RWPE1 (cell line): ENCODE measurements at regions not wholly inside any gene's neighbourhood (a gene's known extent, or its start where the extent isn't known, plus 50 kb on each side); places are given as distances from the start of the nearest gene placed in this dataset.

Source experiments
- CTCF ChIA-PET: fragments of 350-600 bp; sonication (Branson Sonifier 250); formaldehyde crosslinking; extraction: SDS; loops from one replicate; lab custom pipeline; 2021; lab: Yijun Ruan, JAX
- POLR2A ChIA-PET: fragments of 400-600 bp; formaldehyde crosslinking; extraction: SDS; loops from one replicate; lab custom pipeline; 2020; ENCODE audit warnings: antibody characterized with exemption; ENCODE audit not compliant: low non-redundant PET; lab: Yijun Ruan, JAX
- DNase-seq: peaks from one replicate; pipeline ENCODE4 v3.0.0; 2012; ENCODE audit warnings: low spot score
- H3K27ac ChIP-seq: fragments of 450-650 bp; 2 replicates; pipeline ENCODE4 v1.5.1; 2017
- CTCF ChIP-seq: fragments of 450-650 bp; conservative IDR thresholded peaks from 2 replicates; pipeline ENCODE4 v1.5.1; 2017; ENCODE audit warnings: low read depth, mild to moderate bottlenecking

DNA sequence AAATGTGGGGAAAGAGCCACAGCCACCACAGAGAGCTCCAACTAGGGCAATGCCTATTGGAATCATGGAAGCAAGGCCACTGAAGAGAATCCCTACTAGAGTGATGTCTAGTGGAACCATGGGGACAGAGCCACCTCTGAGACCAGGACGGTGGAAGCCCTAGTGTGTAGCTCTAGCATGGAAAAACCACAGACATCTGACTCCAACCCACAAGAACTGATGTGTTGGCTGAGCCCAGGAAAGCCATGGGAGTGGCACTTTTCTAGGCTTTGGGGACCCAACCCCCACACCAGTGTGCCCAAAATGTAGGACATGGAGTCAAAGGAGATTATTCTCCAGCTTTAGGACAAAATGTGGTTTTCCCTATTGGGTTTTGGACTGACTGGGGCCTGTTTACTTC is 721.9 kb downstream of the BRINP1 start:
- POLR2A ChIA-PET: no interaction called here
- no peak overlapping the region for H3K27ac ChIP-seq

DNA sequence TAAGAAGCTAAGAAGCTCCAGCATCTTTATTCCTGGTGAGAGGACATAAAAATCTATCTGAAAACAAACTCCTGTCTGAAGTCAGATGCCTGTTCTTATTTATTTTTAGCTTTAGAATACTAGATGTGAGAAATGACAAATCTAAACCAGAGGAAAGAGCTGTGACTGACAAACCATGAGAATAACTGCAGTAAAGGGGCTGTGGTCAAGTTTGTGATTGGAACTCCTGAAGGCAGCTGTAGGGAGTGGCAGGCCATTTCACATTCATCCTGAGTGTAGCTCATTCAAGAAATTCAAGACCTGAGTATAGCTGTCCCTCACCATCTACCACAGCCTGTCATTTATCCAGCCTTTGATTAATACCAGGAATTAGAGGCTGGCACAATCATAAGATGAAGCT is 718.8 kb downstream of the BRINP1 start:
- no peak overlapping the region for H3K27ac ChIP-seq
- DNase-seq: no peak
- ChIA-PET POLR2A (no interaction called here), CTCF (interaction anchor here (0.5 kb wide), 1 partner anchor 720 kb away, joined by 3 read pairs; no protein-coding TSS in a partner anchor)
- no peak for TF ChIP-seq CTCF

More for the DNA sequence above, 721.9 kb downstream of the BRINP1 start:
- DNase-seq: no peak
- no peak for TF ChIP-seq CTCF
- CTCF ChIA-PET: no interaction called here

DNA sequence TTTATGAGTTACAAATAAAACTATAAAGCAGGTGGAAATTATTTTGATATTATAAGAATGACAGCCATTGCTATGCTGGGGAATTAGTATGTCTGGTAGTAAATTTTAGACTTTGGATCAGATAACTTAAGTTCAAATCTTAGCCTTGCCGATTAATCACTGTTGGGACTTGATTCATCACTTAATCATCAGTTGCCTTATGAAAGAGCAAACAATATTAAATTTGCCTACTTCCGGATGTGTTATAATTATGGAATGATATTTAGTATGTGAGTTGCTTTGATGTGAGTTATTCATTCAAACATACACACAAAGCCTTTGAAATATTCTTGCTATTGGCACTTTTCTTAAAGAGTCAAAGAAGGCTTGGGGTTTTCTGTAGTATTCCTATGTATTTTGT is 717.7 kb downstream of the BRINP1 start:
- no peak for TF ChIP-seq CTCF
- POLR2A ChIA-PET: no interaction called here

GRCh38 chr9:118652258-118652657 is 717.0 kb downstream of the BRINP1 start:
- ChIA-PET POLR2A (no interaction called here), CTCF (no interaction called here)
- no peak for TF ChIP-seq CTCF
- no peak overlapping the region for H3K27ac ChIP-seq
- DNase-seq: peak; percentile 47

More for the DNA sequence above, 717.7 kb downstream of the BRINP1 start:
- peak; percentile 57 for DNase-seq
- no peak overlapping the region for H3K27ac ChIP-seq
- CTCF ChIA-PET: interaction anchor here (0.6 kb wide), 1 partner anchor 929 kb away, joined by 3 read pairs; no protein-coding TSS in a partner anchor

- no peak for TF ChIP-seq CTCF
- CTCF ChIA-PET: no interaction called here
- POLR2A ChIA-PET: no interaction called here
- peak; percentile 64 for DNase-seq
- H3K27ac ChIP-seq: no peak overlapping the region
Observed at GRCh38 chr9:118652912-118653311, 716.3 kb downstream of the BRINP1 start.

GRCh38 chr9:118659011-118659410 is 710.2 kb downstream of the BRINP1 start:
- POLR2A ChIA-PET: no interaction called here
- H3K27ac ChIP-seq: no peak overlapping the region
- DNase-seq: no peak
- no peak for TF ChIP-seq CTCF
- CTCF ChIA-PET: interaction anchor here (0.7 kb wide), 1 partner anchor 1234 kb away, joined by 3 read pairs; no protein-coding TSS in a partner anchor
